ENCODE measurements at regions not wholly inside any gene's neighbourhood (a gene's known extent, or its start where the extent isn't known, plus 50 kb on each side); places are given as distances from the start of the nearest gene placed in this dataset.
"Not testable (repeated sequence)": the region's sequence is repeated elsewhere in the genome, so short reads cannot be mapped to it uniquely, and the experiment has no call there.

GRCh38 chrX:144634451-144634850, 612.9 kb upstream of the SPANXN1 start:
- TF ChIP-seq ZNF34 (CRISPR knock-in tag; IDR thresholded peaks at IDR 0.05; ENCODE audit: borderline replicate concordance); ZSCAN31 (CRISPR knock-in tag; IDR thresholded peaks at IDR 0.05; ENCODE audit: low read depth); REST (IDR thresholded peaks at IDR 0.05; ENCODE audit: borderline replicate concordance in 1 of 2, low read depth in 1 of 2, low read length in 2 of 2): not testable (repeated sequence)

Data from HepG2 (cell line).